ENCODE measurements at regions not wholly inside any gene's neighbourhood (a gene's known extent, or its start where the extent isn't known, plus 50 kb on each side); places are given as distances from the start of the nearest gene placed in this dataset.
A peak's percentile ranks its signal among the peaks of the same experiment; 100 is the strongest.

GRCh38 chr3:88795503-88795902 is 311.9 kb upstream of the EPHA3 start:
- Histone ChIP-seq H3K79me2 (ENCODE audit: control insufficient read depth, insufficient read depth, low read length) (no peaks in the 10 kb centered on the region), H3K4me1 (ENCODE audit: control insufficient read depth, extremely low read depth, insufficient read depth, low read length) (no peaks in the 10 kb centered on the region), H4K20me1 (ENCODE audit: control insufficient read depth, extremely low read depth, insufficient read depth, low read length) (no peaks in the 10 kb centered on the region), H2AFZ (ENCODE audit: low read length) (no peak overlapping the region), H3K9ac (ENCODE audit: insufficient read depth, low read length) (no peak overlapping the region), H3K27me3 (ENCODE audit: control insufficient read depth, insufficient read depth, low read length) (no peaks in the 10 kb centered on the region), H3K9me3 (ENCODE audit: control insufficient read depth, insufficient read depth, low read depth, low read length) (no peaks in the 10 kb centered on the region), H3K4me3 (replicated peaks in 1 of 4; ENCODE audit: control extremely low read depth in 1 of 4, insufficient read depth in 1 of 4, low read depth in 3 of 4, low read length in 4 of 4) (no peak overlapping the region), H3K36me3 (ENCODE audit: control insufficient read depth, insufficient read depth, low read length) (no peaks in the 10 kb centered on the region), H3K27ac (ENCODE audit: insufficient read depth, low read length) (no peak overlapping the region), H3K4me2 (ENCODE audit: extremely low read depth, insufficient read depth, low read length) (no peak overlapping the region)
- DNase-seq (ENCODE audit: low read depth in 2 of 2): no peak
- no peak for TF ChIP-seq EZH2 (IDR thresholded peaks at IDR 0.05; ENCODE audit: low read length, missing control alignments)
- TF ChIP-seq CTCF (conservative IDR thresholded peaks at IDR 0.05 in 1 of 2, IDR thresholded peaks at IDR 0.05 in 1 of 2; ENCODE audit: low read depth in 1 of 2, low read length in 2 of 2): no peak

GRCh38 chr3:88807491-88808105 is 299.8 kb upstream of the EPHA3 start:
- Histone ChIP-seq H3K4me2 (ENCODE audit: extremely low read depth, insufficient read depth, low read length) (no peak overlapping the region), H3K9me3 (ENCODE audit: control insufficient read depth, insufficient read depth, low read depth, low read length) (no peaks in the 10 kb centered on the region), H2AFZ (ENCODE audit: low read length) (no peak overlapping the region), H3K27ac (ENCODE audit: insufficient read depth, low read length) (no peak overlapping the region), H3K79me2 (ENCODE audit: control insufficient read depth, insufficient read depth, low read length) (no peaks in the 10 kb centered on the region), H3K4me3 (replicated peaks in 1 of 4; ENCODE audit: control extremely low read depth in 1 of 4, insufficient read depth in 1 of 4, low read depth in 3 of 4, low read length in 4 of 4) (no peak overlapping the region), H4K20me1 (ENCODE audit: control insufficient read depth, extremely low read depth, insufficient read depth, low read length) (no peaks in the 10 kb centered on the region), H3K27me3 (ENCODE audit: control insufficient read depth, insufficient read depth, low read length) (no peaks in the 10 kb centered on the region), H3K4me1 (ENCODE audit: control insufficient read depth, extremely low read depth, insufficient read depth, low read length) (peaks cover 4% of the 10 kb centered on the region), H3K9ac (ENCODE audit: insufficient read depth, low read length) (no peak overlapping the region), H3K36me3 (ENCODE audit: control insufficient read depth, insufficient read depth, low read length) (no peaks in the 10 kb centered on the region)
- DNase-seq (ENCODE audit: low read depth in 2 of 2): peak; percentile 78 to 84
- TF ChIP-seq CTCF (conservative IDR thresholded peaks at IDR 0.05 in 1 of 2, IDR thresholded peaks at IDR 0.05 in 1 of 2; ENCODE audit: low read depth in 1 of 2, low read length in 2 of 2) (no peak), EZH2 (IDR thresholded peaks at IDR 0.05; ENCODE audit: low read length, missing control alignments) (no peak)

GRCh38 chr3:88809993-88810392 is 297.4 kb upstream of the EPHA3 start:
- H3K36me3 ChIP-seq (ENCODE audit: control insufficient read depth, insufficient read depth, low read length): no peaks in the 10 kb centered on the region
- H3K79me2 ChIP-seq (ENCODE audit: control insufficient read depth, insufficient read depth, low read length): no peaks in the 10 kb centered on the region
- no peaks in the 10 kb centered on the region for H3K27me3 ChIP-seq (ENCODE audit: control insufficient read depth, insufficient read depth, low read length)
- TF ChIP-seq EZH2 (IDR thresholded peaks at IDR 0.05; ENCODE audit: low read length, missing control alignments) (no peak), CTCF (conservative IDR thresholded peaks at IDR 0.05 in 1 of 2, IDR thresholded peaks at IDR 0.05 in 1 of 2; ENCODE audit: low read depth in 1 of 2, low read length in 2 of 2) (no peak)
- no peak overlapping the region for H3K4me2 ChIP-seq (ENCODE audit: extremely low read depth, insufficient read depth, low read length)
- H3K9me3 ChIP-seq (ENCODE audit: control insufficient read depth, insufficient read depth, low read depth, low read length): no peaks in the 10 kb centered on the region
- no peaks in the 10 kb centered on the region for H4K20me1 ChIP-seq (ENCODE audit: control insufficient read depth, extremely low read depth, insufficient read depth, low read length)
- no peak overlapping the region for H2AFZ ChIP-seq (ENCODE audit: low read length)
- DNase-seq (ENCODE audit: low read depth in 2 of 2): peak; percentile 42 to 54
- no peak overlapping the region for H3K4me3 ChIP-seq (replicated peaks in 1 of 4; ENCODE audit: control extremely low read depth in 1 of 4, insufficient read depth in 1 of 4, low read depth in 3 of 4, low read length in 4 of 4)
- H3K27ac ChIP-seq (ENCODE audit: insufficient read depth, low read length): no peak overlapping the region
- H3K4me1 ChIP-seq (ENCODE audit: control insufficient read depth, extremely low read depth, insufficient read depth, low read length): peaks cover 4% of the 10 kb centered on the region
- H3K9ac ChIP-seq (ENCODE audit: insufficient read depth, low read length): no peak overlapping the region
